ENCODE measurements at regions not wholly inside any gene's neighbourhood (a gene's known extent, or its start where the extent isn't known, plus 50 kb on each side); places are given as distances from the start of the nearest gene placed in this dataset.

DNA sequence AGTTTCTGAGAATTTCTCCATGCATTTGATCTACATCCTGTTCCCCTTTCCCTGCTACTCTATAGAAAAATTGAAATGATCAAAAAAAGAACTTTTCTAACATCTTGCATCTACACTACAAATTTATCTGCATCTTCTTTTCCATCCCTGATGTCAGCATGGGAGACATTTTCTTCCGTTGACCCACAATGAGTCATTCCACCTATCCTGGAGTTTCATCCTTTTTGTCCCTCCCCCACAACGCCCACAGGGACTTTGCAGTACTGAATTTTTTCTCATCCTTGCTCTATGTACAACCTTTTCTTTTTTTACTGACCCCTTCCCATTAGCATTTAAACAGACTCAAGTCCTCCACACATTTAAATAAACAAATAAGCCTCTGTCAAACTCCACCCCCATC lies 112.2 kb upstream of the MROH9 start:
- TF ChIP-seq POLR2AphosphoS5 (IDR thresholded peaks at IDR 0.05; ENCODE audit: low read depth, low read length) = no peak
- TF ChIP-seq POLR2A (IDR thresholded peaks at IDR 0.05; ENCODE audit: low read depth, low read length) = no peak
- TF ChIP-seq TAF1 (IDR thresholded peaks at IDR 0.05; ENCODE audit: borderline replicate concordance, low read depth, low read length) = no peak

Data from GM12892 (cell line).